ENCODE measurements at regions not wholly inside any gene's neighbourhood (a gene's known extent, or its start where the extent isn't known, plus 50 kb on each side); places are given as distances from the start of the nearest gene placed in this dataset.

DNA sequence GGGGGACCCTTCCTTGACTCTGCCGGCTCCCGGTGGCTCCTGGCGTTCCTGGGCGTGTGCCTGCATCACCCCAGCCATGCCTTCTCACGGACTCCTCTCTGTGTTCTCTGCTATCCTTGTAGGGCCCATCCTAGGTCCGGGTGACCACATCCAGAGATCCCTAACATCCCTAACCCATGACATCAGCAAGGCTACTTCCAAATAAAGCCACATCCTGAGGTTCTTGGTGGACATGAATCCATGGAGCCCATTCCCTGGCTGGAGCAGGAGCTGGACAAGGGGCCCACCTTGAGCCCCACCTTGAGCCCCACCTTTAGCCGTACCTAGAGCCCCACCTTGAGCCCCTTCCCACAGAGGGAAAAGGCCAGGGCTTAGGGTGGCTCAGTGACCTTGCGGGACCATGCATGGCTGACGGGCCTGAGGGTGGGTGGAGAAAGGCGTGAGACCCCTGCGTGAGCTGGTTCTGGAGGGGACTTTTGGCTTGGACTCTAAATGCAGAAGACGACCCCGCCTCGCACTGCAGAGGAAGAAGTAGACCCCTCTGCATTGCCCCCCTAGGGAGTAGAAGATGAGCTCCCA is 58.5 kb upstream of the INPP5A start:
- Histone ChIP-seq H3K4me3 (ENCODE audit: low read depth in 1 of 2, low read length in 2 of 2) (no peak overlapping the region), H2AFZ (ENCODE audit: low read depth, low read length) (no peak overlapping the region), H3K9me3 (ENCODE audit: insufficient read depth, low read length, severe bottlenecking) (no peaks in the 10 kb centered on the region), H3K79me2 (ENCODE audit: insufficient read depth, low read length) (no peaks in the 10 kb centered on the region), H3K36me3 (ENCODE audit: insufficient read depth, low read length) (no peaks in the 10 kb centered on the region), H3K4me1 (ENCODE audit: insufficient read depth, low read length) (no peaks in the 10 kb centered on the region), H3K9ac (ENCODE audit: low read depth, low read length) (no peak overlapping the region), H3K4me2 (ENCODE audit: insufficient read depth, low read length) (no peak overlapping the region), H3K27me3 (ENCODE audit: insufficient read depth, low read length, poor library complexity) (no peaks in the 10 kb centered on the region), H3K27ac (ENCODE audit: low read length) (no peak overlapping the region), H4K20me1 (ENCODE audit: insufficient read depth, low read length) (peaks cover 6% of the 10 kb centered on the region)
- no peak for ATAC-seq (ENCODE audit: insufficient read depth, low read depth)
- TF ChIP-seq, protein P1, sequence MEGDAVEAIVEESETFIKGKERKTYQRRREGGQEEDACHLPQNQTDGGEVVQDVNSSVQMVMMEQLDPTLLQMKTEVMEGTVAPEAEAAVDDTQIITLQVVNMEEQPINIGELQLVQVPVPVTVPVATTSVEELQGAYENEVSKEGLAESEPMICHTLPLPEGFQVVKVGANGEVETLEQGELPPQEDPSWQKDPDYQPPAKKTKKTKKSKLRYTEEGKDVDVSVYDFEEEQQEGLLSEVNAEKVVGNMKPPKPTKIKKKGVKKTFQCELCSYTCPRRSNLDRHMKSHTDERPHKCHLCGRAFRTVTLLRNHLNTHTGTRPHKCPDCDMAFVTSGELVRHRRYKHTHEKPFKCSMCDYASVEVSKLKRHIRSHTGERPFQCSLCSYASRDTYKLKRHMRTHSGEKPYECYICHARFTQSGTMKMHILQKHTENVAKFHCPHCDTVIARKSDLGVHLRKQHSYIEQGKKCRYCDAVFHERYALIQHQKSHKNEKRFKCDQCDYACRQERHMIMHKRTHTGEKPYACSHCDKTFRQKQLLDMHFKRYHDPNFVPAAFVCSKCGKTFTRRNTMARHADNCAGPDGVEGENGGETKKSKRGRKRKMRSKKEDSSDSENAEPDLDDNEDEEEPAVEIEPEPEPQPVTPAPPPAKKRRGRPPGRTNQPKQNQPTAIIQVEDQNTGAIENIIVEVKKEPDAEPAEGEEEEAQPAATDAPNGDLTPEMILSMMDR (IDR thresholded peaks at IDR 0.05; ENCODE audit: borderline replicate concordance, extremely low read depth, low read length, poor library complexity, severe bottlenecking): no peak
- no peak for TF ChIP-seq EZH2 (IDR thresholded peaks at IDR 0.05; ENCODE audit: borderline replicate concordance, low read depth, low read length, severe bottlenecking)
- DNase-seq: no peak

DNA sequence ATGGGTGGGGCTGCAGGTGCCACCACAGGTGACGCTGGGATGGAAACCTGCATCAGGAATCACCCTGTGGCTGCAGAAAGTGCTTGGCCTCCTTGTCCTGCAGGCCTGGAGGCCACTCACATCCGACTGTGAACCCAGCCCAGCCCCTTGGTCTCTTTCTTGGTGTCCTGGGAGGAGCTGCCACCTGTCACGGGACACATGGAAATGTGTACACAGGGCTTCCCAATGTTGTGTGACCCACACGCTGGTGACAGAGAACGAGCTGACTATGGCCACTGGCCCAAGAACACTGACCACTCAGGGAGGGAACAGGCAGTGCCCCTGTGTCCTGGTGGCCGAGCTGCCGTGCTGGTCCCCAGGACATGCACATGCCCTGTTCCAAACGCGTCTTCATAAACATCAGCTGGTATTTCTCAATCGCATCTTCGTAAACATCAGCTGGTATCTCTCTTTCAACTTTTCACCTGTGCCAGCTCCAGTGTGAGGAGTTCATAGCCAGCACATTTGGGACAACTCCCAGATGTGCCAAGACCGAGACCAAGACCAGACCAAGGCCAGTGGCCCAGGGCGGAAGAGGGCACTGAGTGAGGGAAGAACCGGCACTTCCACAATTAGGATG is 57.9 kb upstream of the INPP5A start:
- DNase-seq: no peak
- no peaks in the 10 kb centered on the region for H3K79me2 ChIP-seq (ENCODE audit: insufficient read depth, low read length)
- TF ChIP-seq, protein P1 (IDR thresholded peaks at IDR 0.05; ENCODE audit: borderline replicate concordance, extremely low read depth, low read length, poor library complexity, severe bottlenecking): no peak
- TF ChIP-seq EZH2 (IDR thresholded peaks at IDR 0.05; ENCODE audit: borderline replicate concordance, low read depth, low read length, severe bottlenecking): no peak
- H3K27me3 ChIP-seq (ENCODE audit: insufficient read depth, low read length, poor library complexity): no peaks in the 10 kb centered on the region
- no peaks in the 10 kb centered on the region for H3K36me3 ChIP-seq (ENCODE audit: insufficient read depth, low read length)
- H3K4me3 ChIP-seq (ENCODE audit: low read depth in 1 of 2, low read length in 2 of 2): no peak overlapping the region
- no peaks in the 10 kb centered on the region for H3K9me3 ChIP-seq (ENCODE audit: insufficient read depth, low read length, severe bottlenecking)
- no peak overlapping the region for H2AFZ ChIP-seq (ENCODE audit: low read depth, low read length)
- no peak overlapping the region for H3K27ac ChIP-seq (ENCODE audit: low read length)
- no peak overlapping the region for H3K4me2 ChIP-seq (ENCODE audit: insufficient read depth, low read length)
- no peak for ATAC-seq (ENCODE audit: insufficient read depth, low read depth)
- H4K20me1 ChIP-seq (ENCODE audit: insufficient read depth, low read length): peaks cover 6% of the 10 kb centered on the region
- no peak overlapping the region for H3K9ac ChIP-seq (ENCODE audit: low read depth, low read length)
- no peaks in the 10 kb centered on the region for H3K4me1 ChIP-seq (ENCODE audit: insufficient read depth, low read length)

DNA sequence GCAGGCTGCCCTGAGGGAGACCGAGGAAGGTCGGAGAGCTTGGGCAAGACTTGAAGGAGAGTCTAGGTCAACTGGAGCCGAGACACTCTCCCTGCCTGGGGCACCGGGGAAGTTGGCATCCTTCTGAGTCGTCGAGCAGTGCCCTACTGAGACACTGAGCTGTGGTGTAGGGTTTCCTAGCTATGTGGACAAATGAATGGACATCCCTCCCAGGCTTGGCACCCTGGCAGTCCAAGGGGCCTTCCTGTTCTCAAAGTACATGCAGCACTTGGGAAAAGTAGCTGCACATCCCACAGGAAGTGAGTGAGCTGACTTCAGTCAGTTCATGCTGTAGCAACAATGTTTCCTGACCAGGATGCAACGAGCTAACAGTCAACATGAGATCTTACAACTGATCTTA is 57.2 kb upstream of the INPP5A start:
- Histone ChIP-seq H3K4me2 (ENCODE audit: insufficient read depth, low read length) (no peak overlapping the region), H2AFZ (ENCODE audit: low read depth, low read length) (no peak overlapping the region), H3K36me3 (ENCODE audit: insufficient read depth, low read length) (no peaks in the 10 kb centered on the region), H3K27me3 (ENCODE audit: insufficient read depth, low read length, poor library complexity) (no peaks in the 10 kb centered on the region), H3K4me3 (ENCODE audit: low read depth in 1 of 2, low read length in 2 of 2) (no peak overlapping the region), H3K9ac (ENCODE audit: low read depth, low read length) (no peak overlapping the region), H3K27ac (ENCODE audit: low read length) (no peak overlapping the region), H3K79me2 (ENCODE audit: insufficient read depth, low read length) (no peaks in the 10 kb centered on the region), H4K20me1 (ENCODE audit: insufficient read depth, low read length) (peaks cover 6% of the 10 kb centered on the region), H3K9me3 (ENCODE audit: insufficient read depth, low read length, severe bottlenecking) (no peaks in the 10 kb centered on the region), H3K4me1 (ENCODE audit: insufficient read depth, low read length) (no peaks in the 10 kb centered on the region)
- no peak for DNase-seq
- no peak for ATAC-seq (ENCODE audit: insufficient read depth, low read depth)
- TF ChIP-seq, protein P1 (IDR thresholded peaks at IDR 0.05; ENCODE audit: borderline replicate concordance, extremely low read depth, low read length, poor library complexity, severe bottlenecking): no peak
- no peak for TF ChIP-seq EZH2 (IDR thresholded peaks at IDR 0.05; ENCODE audit: borderline replicate concordance, low read depth, low read length, severe bottlenecking)
